Bronchial epithelial cell (primary cell): ENCODE measurements at regions not wholly inside any gene's neighbourhood (a gene's known extent, or its start where the extent isn't known, plus 50 kb on each side); places are given as distances from the start of the nearest gene placed in this dataset.

ENCODE experiments used
- DNase-seq: peaks from one replicate; pipeline ENCODE4 v3.0.0-alpha.2; 2010; ENCODE audit warnings: low read depth
- FAIRE-seq: peaks from 2 replicates; lab custom pipeline; 2011; peaks lifted over from hg19 to GRCh38; lab: Jason Lieb, UNC
- H3K27me3 ChIP-seq: 2 replicates; pipeline ENCODE4 v1.5.1; 2011; ENCODE audit warnings: low read length; ENCODE audit not compliant: control insufficient read depth, insufficient read depth
- H3K36me3 ChIP-seq: 2 replicates; pipeline ENCODE4 v1.5.1; 2011; ENCODE audit warnings: low read length; ENCODE audit not compliant: control insufficient read depth, insufficient read depth
- H3K4me3 ChIP-seq: 2 replicates; pipeline ENCODE4 v1.5.1; 2011; ENCODE audit warnings: mild to moderate bottlenecking, low read depth, low read length, control low read depth
- TF ChIP-seq, protein P1 (sequence below): IDR thresholded peaks from 2 replicates; pipeline ENCODE4 v1.5.1; 2011; ENCODE audit warnings: mild to moderate bottlenecking, moderate library complexity, low read length, control low read depth, inconsistent platforms; ENCODE audit not compliant: insufficient read depth, severe bottlenecking

DNA sequence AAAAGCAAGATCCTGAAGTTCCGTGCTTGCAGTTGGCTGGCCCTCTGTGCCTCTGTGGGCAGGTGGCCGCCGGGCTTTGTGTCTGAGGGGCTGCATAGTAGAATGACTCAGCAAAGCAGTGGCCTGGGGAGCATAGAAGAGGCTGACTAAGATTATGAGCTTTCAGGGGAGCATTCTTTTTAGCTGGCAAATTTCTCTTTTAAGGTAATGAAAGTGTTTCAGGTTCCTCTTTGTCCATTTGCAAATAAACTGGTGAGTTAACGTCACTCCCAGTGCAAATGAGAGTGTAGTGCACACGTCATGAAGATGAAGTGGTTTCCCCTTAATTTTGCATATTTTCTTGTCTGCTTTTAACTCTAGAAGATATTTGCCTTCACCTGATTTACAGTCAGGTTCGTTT is 98.6 kb downstream of the BCL2L11 start:
- Histone ChIP-seq H3K4me3 (no peak overlapping the region), H3K27me3 (no peaks in the 10 kb centered on the region), H3K36me3 (no peaks in the 10 kb centered on the region)
- no peak for FAIRE-seq
- TF ChIP-seq, protein P1, sequence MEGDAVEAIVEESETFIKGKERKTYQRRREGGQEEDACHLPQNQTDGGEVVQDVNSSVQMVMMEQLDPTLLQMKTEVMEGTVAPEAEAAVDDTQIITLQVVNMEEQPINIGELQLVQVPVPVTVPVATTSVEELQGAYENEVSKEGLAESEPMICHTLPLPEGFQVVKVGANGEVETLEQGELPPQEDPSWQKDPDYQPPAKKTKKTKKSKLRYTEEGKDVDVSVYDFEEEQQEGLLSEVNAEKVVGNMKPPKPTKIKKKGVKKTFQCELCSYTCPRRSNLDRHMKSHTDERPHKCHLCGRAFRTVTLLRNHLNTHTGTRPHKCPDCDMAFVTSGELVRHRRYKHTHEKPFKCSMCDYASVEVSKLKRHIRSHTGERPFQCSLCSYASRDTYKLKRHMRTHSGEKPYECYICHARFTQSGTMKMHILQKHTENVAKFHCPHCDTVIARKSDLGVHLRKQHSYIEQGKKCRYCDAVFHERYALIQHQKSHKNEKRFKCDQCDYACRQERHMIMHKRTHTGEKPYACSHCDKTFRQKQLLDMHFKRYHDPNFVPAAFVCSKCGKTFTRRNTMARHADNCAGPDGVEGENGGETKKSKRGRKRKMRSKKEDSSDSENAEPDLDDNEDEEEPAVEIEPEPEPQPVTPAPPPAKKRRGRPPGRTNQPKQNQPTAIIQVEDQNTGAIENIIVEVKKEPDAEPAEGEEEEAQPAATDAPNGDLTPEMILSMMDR, result no peak
- DNase-seq, result no peak

DNA sequence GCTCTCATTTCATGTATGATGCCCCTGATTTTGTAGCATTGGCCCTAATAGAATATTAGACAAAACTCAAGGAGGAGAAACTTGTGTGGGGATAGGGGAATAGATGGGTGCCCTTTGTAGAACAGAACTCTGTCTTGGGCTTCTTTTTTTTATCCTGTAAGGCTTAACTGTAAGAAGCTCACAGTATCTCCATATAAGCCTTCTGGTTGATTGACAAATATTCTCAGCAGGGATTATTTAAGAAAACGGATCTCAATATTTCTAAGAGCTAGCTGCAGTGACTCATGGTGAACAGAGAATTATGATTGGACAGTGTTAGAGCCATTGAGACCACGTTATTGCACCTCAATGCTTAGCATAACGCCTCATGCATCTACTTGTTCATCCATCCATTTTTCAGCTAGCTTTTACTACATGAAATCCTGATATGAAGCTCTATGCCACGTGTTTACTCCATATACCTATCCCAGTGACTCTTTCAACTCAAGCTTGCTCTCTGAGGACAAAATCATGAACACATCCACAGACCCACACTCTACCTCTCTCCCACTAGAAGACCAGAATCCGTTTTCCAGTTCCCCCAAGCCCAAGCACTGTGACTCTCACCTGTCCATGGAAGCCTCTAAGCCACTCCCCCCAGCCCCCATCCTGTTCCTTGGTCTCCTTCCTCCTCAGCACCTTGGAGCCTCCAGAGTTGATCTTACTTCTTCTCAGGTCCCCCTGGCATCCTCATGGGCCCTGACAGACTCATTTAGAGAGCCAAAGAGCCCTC is 99.2 kb downstream of the BCL2L11 start:
- FAIRE-seq (no peak), DNase-seq (no peak)
- TF ChIP-seq, protein P1, result no peak
- H3K4me3 ChIP-seq, result no peak overlapping the region
- H3K27me3 ChIP-seq, result no peaks in the 10 kb centered on the region
- H3K36me3 ChIP-seq, result no peaks in the 10 kb centered on the region

GRCh38 chr2:111220962-111221361 is 100.2 kb downstream of the BCL2L11 start:
- DNase-seq, result no peak
- H3K4me3 ChIP-seq, result no peak overlapping the region
- H3K27me3 ChIP-seq, result no peaks in the 10 kb centered on the region
- no peak for FAIRE-seq
- TF ChIP-seq, protein P1, result no peak
- H3K36me3 ChIP-seq, result no peaks in the 10 kb centered on the region

DNA sequence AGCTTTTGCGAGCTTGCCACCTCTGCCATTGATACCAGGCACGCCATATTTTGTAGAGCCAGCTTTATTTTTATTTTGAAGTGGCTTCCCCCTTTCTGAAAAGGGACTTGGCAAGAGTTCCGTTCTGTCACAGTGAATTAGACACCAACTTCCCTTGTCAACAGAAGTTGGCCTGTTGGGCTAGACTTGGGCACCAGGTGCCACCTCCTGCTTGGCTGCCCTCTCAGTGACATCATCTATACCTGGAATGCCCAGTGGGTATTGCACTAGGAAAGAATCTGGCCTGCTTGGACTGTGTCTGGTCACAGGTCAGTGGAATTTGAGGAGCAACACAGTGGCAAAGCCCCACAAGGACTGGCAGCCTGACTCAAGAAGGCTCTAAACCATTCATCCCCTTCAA is 101.0 kb downstream of the BCL2L11 start:
- no peak for DNase-seq
- TF ChIP-seq, protein P1, result no peak
- Histone ChIP-seq H3K27me3 (no peaks in the 10 kb centered on the region), H3K4me3 (no peak overlapping the region), H3K36me3 (no peaks in the 10 kb centered on the region)
- no peak for FAIRE-seq

GRCh38 chr2:111222204-111222866 is 101.6 kb downstream of the BCL2L11 start:
- no peak overlapping the region for H3K4me3 ChIP-seq
- FAIRE-seq, result no peak
- H3K36me3 ChIP-seq, result no peaks in the 10 kb centered on the region
- H3K27me3 ChIP-seq, result no peaks in the 10 kb centered on the region
- no peak for DNase-seq
- TF ChIP-seq, protein P1, result no peak

- TF ChIP-seq, protein P1, result no peak
- H3K36me3 ChIP-seq, result no peaks in the 10 kb centered on the region
- no peaks in the 10 kb centered on the region for H3K27me3 ChIP-seq
- FAIRE-seq (peak; percentile 64), DNase-seq (peak; percentile 58)
- no peak overlapping the region for H3K4me3 ChIP-seq
Observed at GRCh38 chr2:111225856-111226255, 105.1 kb downstream of the BCL2L11 start.
